CD4-positive, alpha-beta T cell treated with Interleukin-4 for 1 hour (primary cell): ENCODE measurements at regions not wholly inside any gene's neighbourhood (a gene's known extent, or its start where the extent isn't known, plus 50 kb on each side); places are given as distances from the start of the nearest gene placed in this dataset.

ENCODE experiments used
- DNase-seq, 2 donors: peaks; one replicate each; pipeline ENCODE4 v3.0.0-alpha.2; 2020 to 2022

GRCh38 chr4:126558596-126558995 is 1074.2 kb upstream of the INTU start:
- no peak for DNase-seq

- no peak for DNase-seq
These were observed 1072.8 kb upstream of the INTU start for GRCh38 chr4:126559961-126560360.

DNA sequence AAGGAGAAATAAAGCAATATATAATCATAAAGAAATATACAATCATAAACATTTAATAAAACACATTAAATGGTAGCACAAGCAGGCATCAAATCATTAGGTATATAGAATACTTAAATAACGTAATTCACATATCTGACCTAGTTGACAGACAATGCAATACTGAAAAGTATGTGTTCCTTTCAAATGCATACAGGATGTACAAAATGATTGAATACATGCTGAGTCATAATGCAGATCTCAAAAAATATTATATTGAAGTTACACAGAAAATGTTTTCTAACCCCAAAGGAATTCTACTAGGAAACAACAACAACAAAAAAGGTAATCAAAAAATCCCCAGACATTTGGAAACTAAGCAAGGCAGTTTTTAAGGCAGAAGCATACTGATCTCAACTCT is 1072.0 kb upstream of the INTU start:
- DNase-seq, result no peak

GRCh38 chr4:126563389-126563788 is 1069.4 kb upstream of the INTU start:
- no peak for DNase-seq

DNA sequence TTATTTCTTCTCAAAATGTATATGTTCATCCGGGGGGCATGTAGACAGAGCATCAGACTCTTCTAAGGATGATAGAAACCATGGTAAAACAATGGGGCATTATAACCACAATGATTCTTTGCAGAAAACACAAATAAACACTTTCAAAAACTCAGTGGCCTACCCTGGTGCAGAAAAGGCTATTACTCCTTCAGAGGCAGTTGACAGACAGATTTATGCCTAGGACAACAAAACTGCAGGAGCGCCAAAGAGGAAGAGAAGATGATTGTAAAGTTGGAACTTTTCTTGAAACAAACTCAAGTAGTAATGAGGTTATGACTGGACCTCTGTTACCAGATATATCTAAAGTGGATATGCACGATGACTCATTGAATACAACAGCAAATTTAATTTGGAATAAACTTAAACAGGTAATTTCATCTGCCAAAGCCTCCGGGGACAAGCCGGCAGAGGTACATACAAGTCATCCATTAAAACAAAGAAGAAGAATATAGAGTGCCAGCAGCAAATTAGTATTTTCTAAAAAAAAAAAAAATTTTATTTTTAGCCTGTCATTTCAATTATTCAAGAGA is 1068.4 kb upstream of the INTU start:
- DNase-seq, result no peak

GRCh38 chr4:126568652-126569570 is 1063.8 kb upstream of the INTU start:
- DNase-seq, result no peak

DNA sequence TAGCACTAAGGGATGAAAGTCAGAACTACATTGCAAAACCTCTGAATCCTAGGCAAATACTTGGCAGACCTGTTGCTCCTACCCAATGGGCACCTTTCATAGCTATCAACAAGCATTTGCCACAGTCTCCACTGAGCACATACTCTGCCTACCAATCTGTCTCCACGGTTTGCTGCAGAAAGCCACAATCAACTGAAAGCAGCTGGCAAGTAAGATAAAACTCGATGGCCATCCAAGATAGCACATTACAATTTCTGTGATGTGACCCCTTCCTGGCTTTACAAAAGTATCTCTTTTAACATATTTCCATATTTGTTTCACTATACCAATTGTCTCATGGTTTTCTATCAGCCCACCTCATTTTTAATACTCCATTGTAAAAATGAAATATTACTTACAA is 1060.5 kb upstream of the INTU start:
- no peak for DNase-seq

DNA sequence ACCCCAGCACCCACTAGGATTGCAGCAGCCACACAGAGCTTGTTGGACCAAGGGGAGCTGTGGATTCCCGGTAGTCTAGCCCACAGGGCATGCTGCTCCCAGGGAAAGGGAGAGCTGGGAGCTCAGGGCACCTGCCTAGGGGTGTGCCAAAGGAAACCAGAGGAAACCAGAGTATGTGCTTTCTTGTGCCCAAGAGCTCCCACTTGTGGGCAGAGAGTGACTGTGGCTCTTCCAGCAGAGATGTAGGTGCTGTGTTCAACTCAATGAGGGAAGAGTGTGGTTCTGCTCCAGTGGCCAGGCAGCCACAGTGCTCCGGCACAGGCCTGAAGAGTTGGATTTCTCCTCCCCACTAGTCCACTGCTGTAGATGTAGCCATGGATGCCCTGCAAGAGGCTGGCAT is 1050.0 kb upstream of the INTU start:
- no peak for DNase-seq

GRCh38 chr4:126583509-126583908 is 1049.2 kb upstream of the INTU start:
- no peak for DNase-seq

DNA sequence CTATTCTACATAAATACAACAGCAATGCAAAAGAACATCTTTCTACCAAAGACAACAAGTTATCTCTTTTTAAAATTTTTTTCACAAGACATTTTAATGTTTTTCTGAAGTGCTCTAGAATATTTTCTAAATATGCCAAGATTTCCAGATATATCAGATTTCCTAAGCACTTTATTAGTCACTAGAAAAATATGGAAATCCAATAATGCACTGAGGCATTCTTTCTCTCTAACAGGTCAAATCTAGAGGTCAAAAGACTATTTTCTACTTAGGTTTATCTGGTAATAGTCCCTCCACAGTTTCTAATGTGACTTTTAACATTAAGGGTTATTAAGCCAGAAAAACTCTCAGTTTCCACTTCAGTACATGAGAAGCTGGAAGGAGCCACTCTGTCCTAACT is 1041.2 kb upstream of the INTU start:
- DNase-seq, result no peak

DNA sequence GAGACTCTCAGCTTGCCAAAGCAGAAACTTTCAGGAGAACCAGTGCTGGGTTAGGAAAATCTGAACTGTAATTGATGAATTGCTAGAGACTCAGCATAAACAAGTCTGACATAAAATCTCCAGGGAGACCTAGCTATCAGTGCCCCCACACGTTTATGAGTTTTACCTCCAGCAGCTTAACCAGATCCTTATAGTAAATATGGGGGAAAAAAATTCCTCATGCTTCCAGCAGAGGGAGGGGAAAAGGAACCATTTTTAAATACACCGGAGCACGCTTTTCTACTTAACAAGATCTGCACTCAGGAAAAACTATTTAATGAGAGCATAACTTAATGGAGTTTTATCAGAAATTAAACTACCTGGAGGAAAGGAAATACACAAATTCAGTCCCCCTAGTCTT is 1040.7 kb upstream of the INTU start:
- DNase-seq, result no peak

DNA sequence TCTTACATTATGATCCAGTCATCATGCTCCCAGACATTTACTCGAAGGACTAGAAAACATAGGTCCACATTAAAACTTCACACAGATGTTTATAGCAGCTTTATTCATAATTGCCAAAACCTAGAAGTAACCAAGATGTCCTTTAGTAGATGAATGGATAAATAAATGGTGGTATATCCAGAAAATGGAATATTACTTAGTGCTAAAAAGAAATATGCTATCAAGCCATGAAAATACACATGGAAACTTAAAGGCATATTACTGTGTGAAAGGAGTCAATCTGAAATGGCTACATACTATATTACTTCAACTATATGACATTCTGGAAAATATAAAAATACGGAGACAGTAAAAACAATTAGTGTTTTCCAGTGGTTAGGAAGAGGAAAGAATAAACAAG is 1039.1 kb upstream of the INTU start:
- no peak for DNase-seq

GRCh38 chr4:126595643-126596042 is 1037.1 kb upstream of the INTU start:
- no peak for DNase-seq

GRCh38 chr4:126599746-126600145 is 1033.0 kb upstream of the INTU start:
- no peak for DNase-seq

DNA sequence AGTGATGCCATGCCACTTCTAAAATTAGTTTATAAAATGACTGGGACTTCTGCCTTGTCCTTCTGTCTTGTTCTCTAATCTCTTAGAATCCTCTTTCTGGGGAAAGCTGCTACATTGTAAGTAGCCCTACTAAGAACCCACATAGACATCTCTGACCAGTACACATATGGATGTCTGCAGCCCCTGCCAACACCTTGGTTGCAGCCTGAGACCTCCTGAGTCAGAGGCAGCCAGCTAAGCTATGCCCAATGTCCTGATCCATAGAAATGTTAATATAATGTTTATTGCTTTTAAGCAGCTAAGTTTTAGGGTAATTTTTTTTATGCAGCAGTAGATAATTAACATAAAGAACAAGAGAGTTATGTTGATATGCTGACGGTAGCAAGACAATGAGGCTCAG is 1029.5 kb upstream of the INTU start:
- DNase-seq, result no peak

- no peak for DNase-seq
These were observed 1028.9 kb upstream of the INTU start for GRCh38 chr4:126603825-126604224.

DNA sequence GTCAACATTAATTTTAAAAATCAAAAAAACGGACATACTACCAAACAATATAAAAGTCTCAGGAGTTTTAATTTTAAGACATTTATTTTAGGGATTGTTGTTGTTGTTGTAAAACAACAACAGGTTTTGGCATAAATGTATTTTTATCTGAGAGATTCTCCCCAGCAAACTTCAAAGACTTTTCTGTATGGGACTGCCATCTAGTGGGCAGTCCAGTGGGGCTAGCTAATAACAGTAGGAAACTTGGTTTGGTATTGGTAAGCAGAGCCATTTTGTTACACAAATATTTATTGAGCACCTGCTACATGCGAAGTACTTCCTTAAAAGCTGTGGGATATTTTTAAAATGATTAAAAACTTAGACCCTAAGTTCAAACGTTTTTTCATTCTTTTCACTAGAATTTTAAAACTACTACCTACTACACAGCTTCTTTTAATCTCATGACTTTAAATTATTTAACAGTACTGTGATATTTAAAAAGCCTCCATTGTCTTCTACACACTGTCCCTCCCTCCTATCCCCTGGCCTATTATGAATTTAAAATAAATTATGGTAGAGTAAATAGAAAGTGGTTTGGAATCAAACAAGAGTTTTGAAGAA is 1028.4 kb upstream of the INTU start:
- DNase-seq, result no peak

DNA sequence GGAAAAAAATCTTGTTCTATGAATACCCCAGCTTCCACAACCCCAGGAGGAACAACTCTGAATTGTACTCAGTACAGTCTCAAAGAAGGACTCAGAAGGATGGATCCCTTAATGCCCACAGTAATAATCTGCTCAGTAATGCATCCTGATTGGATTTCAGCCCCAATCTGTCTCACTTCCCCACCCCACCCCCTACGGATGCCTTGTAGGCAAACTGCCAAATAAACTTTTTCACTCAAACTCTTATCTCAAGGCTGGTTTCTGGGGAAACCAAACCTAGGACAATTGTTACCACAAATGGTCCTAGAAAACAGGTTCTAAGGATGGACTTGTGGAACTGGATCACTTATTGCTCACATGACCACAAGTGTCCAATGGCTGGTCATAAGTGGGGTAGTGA is 1021.8 kb upstream of the INTU start:
- DNase-seq, result no peak

DNA sequence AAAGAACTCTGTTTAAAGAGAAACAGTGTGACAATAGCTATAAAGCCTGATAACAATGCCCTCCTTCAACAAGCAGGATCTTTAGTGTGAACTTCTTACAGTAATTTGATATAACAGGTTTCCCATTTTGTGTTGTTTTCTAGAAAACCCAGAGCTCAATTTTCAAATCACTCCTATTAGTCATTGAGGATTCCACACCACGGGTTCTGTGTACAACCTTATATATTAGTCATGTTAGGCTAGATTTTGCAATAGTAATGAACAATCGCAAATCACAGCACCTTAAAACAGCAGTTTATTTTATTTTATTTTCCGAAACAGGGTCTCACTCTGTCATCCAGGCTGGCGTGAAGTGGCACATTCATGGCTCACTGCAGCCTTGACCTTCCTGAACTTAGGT is 1020.9 kb upstream of the INTU start:
- no peak for DNase-seq

- DNase-seq, result no peak
These were observed 1018.4 kb upstream of the INTU start for GRCh38 chr4:126614356-126614855.

DNA sequence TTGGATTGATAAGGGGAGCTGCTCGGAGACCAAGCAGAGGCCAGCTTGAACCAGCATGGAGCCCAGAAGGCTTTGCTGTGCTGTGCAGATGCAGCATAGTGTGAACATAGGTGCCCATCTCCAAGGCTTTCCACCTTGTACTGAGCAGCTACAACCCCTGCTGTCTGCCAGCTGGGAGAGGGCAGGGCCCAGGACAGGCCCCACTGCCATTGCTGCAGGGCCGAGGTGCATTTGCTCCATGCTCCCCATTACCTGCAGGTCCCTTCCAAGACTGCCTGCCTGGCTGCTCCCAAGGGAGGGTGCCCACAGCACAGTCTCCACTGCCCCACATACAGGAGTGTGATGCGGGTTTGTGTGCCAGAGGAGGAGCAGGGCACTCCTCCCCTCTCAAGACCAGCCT is 1016.0 kb upstream of the INTU start:
- DNase-seq, result no peak

GRCh38 chr4:126627255-126627654 is 1005.5 kb upstream of the INTU start:
- no peak for DNase-seq

DNA sequence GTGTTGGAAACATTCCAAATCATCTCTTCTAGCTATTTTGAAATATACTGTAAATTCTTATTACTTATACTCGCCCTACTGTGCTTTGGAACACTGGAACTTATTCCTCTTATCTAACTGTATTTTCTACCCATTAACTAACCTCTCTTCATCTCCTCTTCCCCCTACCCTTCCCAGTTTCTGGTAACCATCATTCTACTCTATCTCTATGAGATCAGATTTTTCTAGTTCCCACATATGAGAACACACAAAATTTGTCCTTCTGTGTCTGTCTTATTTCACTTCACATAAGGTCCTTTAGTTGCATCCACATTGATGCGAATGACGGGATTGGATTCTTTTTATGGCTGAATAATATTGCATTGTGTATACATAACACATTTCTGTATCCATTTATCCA is 1003.8 kb upstream of the INTU start:
- DNase-seq, result no peak

DNA sequence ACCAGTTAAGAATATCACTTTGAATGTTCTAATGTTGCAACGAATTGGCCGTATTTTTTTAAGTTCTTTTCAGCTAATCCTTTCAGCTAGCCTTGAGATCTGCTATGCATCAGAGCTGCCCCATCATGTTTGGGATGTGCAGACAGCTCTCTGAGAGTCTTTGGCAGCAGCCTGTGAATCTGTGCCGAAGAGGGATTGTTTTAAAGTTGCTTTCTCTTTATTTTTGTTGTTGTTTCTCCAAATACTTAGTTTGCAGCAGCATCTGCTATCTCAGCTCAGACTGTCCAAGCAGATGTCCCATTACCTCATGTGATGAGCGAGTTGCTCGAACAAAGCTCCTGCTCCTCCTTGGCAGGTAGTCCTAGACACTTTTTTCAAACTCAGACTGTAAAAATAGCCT is 1002.5 kb upstream of the INTU start:
- no peak for DNase-seq
